Central memory CD8-positive, alpha-beta T cell (primary cell): ENCODE measurements at regions not wholly inside any gene's neighbourhood (a gene's known extent, or its start where the extent isn't known, plus 50 kb on each side); places are given as distances from the start of the nearest gene placed in this dataset.

Source experiments
- ATAC-seq: fragments of 150-1000 bp; cut with Tn5 transposase; replicated peaks from 2 replicates; pipeline ENCODE4 v1.10.0; 2022; ENCODE audit warnings: mild to moderate bottlenecking, moderate FRiP score, moderate number of reproducible peaks; ENCODE audit not compliant: poor library complexity, severe bottlenecking; ENCODE audit errors: extremely low read depth
- DNase-seq, 2 donors: peaks; one replicate each; pipeline ENCODE4 v3.0.0; 2021; ENCODE audit warnings: low spot score in 2 of 2
- H3K27ac Mint-ChIP-seq: one replicate; pipeline ENCODE4 v1.8.0; 2022; ENCODE audit warnings: low read depth, mild to moderate bottlenecking, moderate library complexity, mixed read lengths
- H3K27me3 Mint-ChIP-seq: one replicate; pipeline ENCODE4 v1.8.0; 2022; ENCODE audit warnings: mixed read lengths
- H3K36me3 Mint-ChIP-seq: one replicate; pipeline ENCODE4 v1.8.0; 2022; ENCODE audit warnings: mild to moderate bottlenecking, moderate library complexity, mixed read lengths; ENCODE audit not compliant: insufficient read depth
- H3K4me1 Mint-ChIP-seq: one replicate; pipeline ENCODE4 v1.8.0; 2022; ENCODE audit warnings: mixed read lengths
- H3K4me3 Mint-ChIP-seq: one replicate; pipeline ENCODE4 v1.8.0; 2022; ENCODE audit warnings: mild to moderate bottlenecking, moderate library complexity, mixed read lengths
- H3K9me3 Mint-ChIP-seq: one replicate; pipeline ENCODE4 v1.8.0; 2022; ENCODE audit warnings: mixed read lengths

- H3K36me3 Mint-ChIP-seq, result no peaks in the 10 kb centered on the region
- H3K4me3 Mint-ChIP-seq, result no peak overlapping the region
- H3K27ac Mint-ChIP-seq, result no peak overlapping the region
- ATAC-seq (no peak), DNase-seq (no peak)
- no peaks in the 10 kb centered on the region for H3K9me3 Mint-ChIP-seq
- no peaks in the 10 kb centered on the region for H3K27me3 Mint-ChIP-seq
- no peaks in the 10 kb centered on the region for H3K4me1 Mint-ChIP-seq
These were observed 156.3 kb upstream of the EPHA7 start for GRCh38 chr6:93575495-93576267.

GRCh38 chr6:93574299-93574698 is 154.9 kb upstream of the EPHA7 start:
- Mint-ChIP-seq H3K4me3 (no peak overlapping the region), H3K9me3 (peaks cover 4% of the 10 kb centered on the region), H3K27me3 (no peaks in the 10 kb centered on the region), H3K36me3 (no peaks in the 10 kb centered on the region), H3K4me1 (no peaks in the 10 kb centered on the region), H3K27ac (no peak overlapping the region)
- ATAC-seq (no peak), DNase-seq (no peak)

GRCh38 chr6:93571346-93571745 is 152.0 kb upstream of the EPHA7 start:
- H3K27me3 Mint-ChIP-seq, result no peaks in the 10 kb centered on the region
- peaks cover 5% of the 10 kb centered on the region for H3K9me3 Mint-ChIP-seq
- DNase-seq (no peak), ATAC-seq (no peak)
- H3K4me3 Mint-ChIP-seq, result no peak overlapping the region
- no peaks in the 10 kb centered on the region for H3K36me3 Mint-ChIP-seq
- H3K4me1 Mint-ChIP-seq, result no peaks in the 10 kb centered on the region
- no peak overlapping the region for H3K27ac Mint-ChIP-seq

GRCh38 chr6:93568169-93568568 is 148.8 kb upstream of the EPHA7 start:
- no peak overlapping the region for H3K27ac Mint-ChIP-seq
- H3K27me3 Mint-ChIP-seq, result no peaks in the 10 kb centered on the region
- no peaks in the 10 kb centered on the region for H3K4me1 Mint-ChIP-seq
- no peak overlapping the region for H3K4me3 Mint-ChIP-seq
- no peak for DNase-seq
- no peak for ATAC-seq
- H3K9me3 Mint-ChIP-seq, result peaks cover 10% of the 10 kb centered on the region
- H3K36me3 Mint-ChIP-seq, result no peaks in the 10 kb centered on the region

- DNase-seq, result no peak
- Mint-ChIP-seq H3K9me3 (peaks cover 10% of the 10 kb centered on the region), H3K4me3 (no peak overlapping the region), H3K36me3 (no peaks in the 10 kb centered on the region), H3K4me1 (no peaks in the 10 kb centered on the region), H3K27me3 (no peaks in the 10 kb centered on the region), H3K27ac (no peak overlapping the region)
- ATAC-seq, result no peak
These were observed 147.8 kb upstream of the EPHA7 start for GRCh38 chr6:93567164-93567563.

- H3K27ac Mint-ChIP-seq, result no peak overlapping the region
- no peak overlapping the region for H3K4me3 Mint-ChIP-seq
- H3K27me3 Mint-ChIP-seq, result no peaks in the 10 kb centered on the region
- ATAC-seq, result no peak
- DNase-seq, result no peak
- no peaks in the 10 kb centered on the region for H3K36me3 Mint-ChIP-seq
- H3K4me1 Mint-ChIP-seq, result no peaks in the 10 kb centered on the region
- H3K9me3 Mint-ChIP-seq, result peaks cover 10% of the 10 kb centered on the region
These were observed 146.9 kb upstream of the EPHA7 start for GRCh38 chr6:93566285-93566684.

GRCh38 chr6:93562582-93562981 is 143.2 kb upstream of the EPHA7 start:
- Mint-ChIP-seq H3K4me1 (no peaks in the 10 kb centered on the region), H3K4me3 (no peak overlapping the region), H3K36me3 (no peaks in the 10 kb centered on the region), H3K27ac (no peak overlapping the region), H3K9me3 (peaks cover 5% of the 10 kb centered on the region), H3K27me3 (no peaks in the 10 kb centered on the region)
- ATAC-seq (no peak), DNase-seq (no peak)

GRCh38 chr6:93555292-93555691 is 135.9 kb upstream of the EPHA7 start:
- no peak for DNase-seq
- H3K9me3 Mint-ChIP-seq, result peaks cover 5% of the 10 kb centered on the region

GRCh38 chr6:93554018-93554417 is 134.7 kb upstream of the EPHA7 start:
- Mint-ChIP-seq H3K9me3 (peaks cover 5% of the 10 kb centered on the region), H3K27ac (no peak overlapping the region), H3K36me3 (no peaks in the 10 kb centered on the region), H3K27me3 (no peaks in the 10 kb centered on the region), H3K4me1 (no peaks in the 10 kb centered on the region), H3K4me3 (no peak overlapping the region)
- ATAC-seq, result no peak
- no peak for DNase-seq

More at GRCh38 chr6:93555292-93555691, 135.9 kb upstream of the EPHA7 start:
- H3K27me3 Mint-ChIP-seq, result no peaks in the 10 kb centered on the region
- no peak for ATAC-seq
- no peak overlapping the region for H3K27ac Mint-ChIP-seq
- no peaks in the 10 kb centered on the region for H3K36me3 Mint-ChIP-seq
- no peaks in the 10 kb centered on the region for H3K4me1 Mint-ChIP-seq
- no peak overlapping the region for H3K4me3 Mint-ChIP-seq

- H3K9me3 Mint-ChIP-seq, result peaks cover 7% of the 10 kb centered on the region
- DNase-seq (no peak), ATAC-seq (no peak)
- no peak overlapping the region for H3K4me3 Mint-ChIP-seq
- H3K4me1 Mint-ChIP-seq, result no peaks in the 10 kb centered on the region
- H3K36me3 Mint-ChIP-seq, result no peaks in the 10 kb centered on the region
- no peaks in the 10 kb centered on the region for H3K27me3 Mint-ChIP-seq
- no peak overlapping the region for H3K27ac Mint-ChIP-seq
These were observed 131.4 kb upstream of the EPHA7 start for GRCh38 chr6:93550551-93551276.

- no peaks in the 10 kb centered on the region for H3K4me1 Mint-ChIP-seq
- DNase-seq (no peak), ATAC-seq (no peak)
- H3K36me3 Mint-ChIP-seq, result no peaks in the 10 kb centered on the region
- H3K4me3 Mint-ChIP-seq, result no peak overlapping the region
- H3K27ac Mint-ChIP-seq, result no peak overlapping the region
- H3K27me3 Mint-ChIP-seq, result no peaks in the 10 kb centered on the region
- peaks cover 8% of the 10 kb centered on the region for H3K9me3 Mint-ChIP-seq
These were observed 130.5 kb upstream of the EPHA7 start for GRCh38 chr6:93549868-93550267.

GRCh38 chr6:93524671-93525451 is 105.5 kb upstream of the EPHA7 start:
- Mint-ChIP-seq H3K36me3 (peaks cover 1% of the 10 kb centered on the region), H3K4me1 (no peaks in the 10 kb centered on the region)
- no peak for ATAC-seq

More at GRCh38 chr6:93524671-93525451, 105.5 kb upstream of the EPHA7 start:
- Mint-ChIP-seq H3K27me3 (no peaks in the 10 kb centered on the region), H3K4me3 (no peak overlapping the region), H3K9me3 (peaks cover 6% of the 10 kb centered on the region), H3K27ac (no peak overlapping the region)
- DNase-seq, result no peak
